Keratinocyte (primary cell): ENCODE measurements at regions not wholly inside any gene's neighbourhood (a gene's known extent, or its start where the extent isn't known, plus 50 kb on each side); places are given as distances from the start of the nearest gene placed in this dataset.

Experiments
- CTCF ChIP-seq, 3 experiments: IDR thresholded peaks in 1 of 3; conservative IDR thresholded peaks in 1 of 3; optimal IDR thresholded peaks in 1 of 3; 2 replicates in 2 of 3; 3 replicates in 1 of 3; pipeline versions ENCODE3 to v1.5.1; 2011; ENCODE audit warnings: low read length in 3 of 3, mild to moderate bottlenecking in 3 of 3, moderate library complexity in 2 of 3, control low read depth in 1 of 3, inconsistent platforms in 1 of 3; ENCODE audit not compliant: insufficient read depth in 2 of 3; ENCODE audit errors: extremely low read depth in 1 of 3
- EZH2 ChIP-seq: IDR thresholded peaks from one replicate; pipeline ENCODE4 v1.6.1; 2012; ENCODE audit warnings: inconsistent platforms, mild to moderate bottlenecking, low read length, moderate library complexity

- TF ChIP-seq CTCF (optimal IDR thresholded peaks at IDR 0.05 in 1 of 3, IDR thresholded peaks at IDR 0.05 in 1 of 3, conservative IDR thresholded peaks at IDR 0.05 in 1 of 3; ENCODE audit: extremely low read depth in 1 of 3, insufficient read depth in 2 of 3, low read length in 3 of 3) (no peak), EZH2 (no peak)
Observed at GRCh38 chr6:130520801-130521200, 155.0 kb downstream of the TMEM200A start.
